SK-N-SH (cell line): ENCODE measurements at regions not wholly inside any gene's neighbourhood (a gene's known extent, or its start where the extent isn't known, plus 50 kb on each side); places are given as distances from the start of the nearest gene placed in this dataset.

Source experiments
- CTCF ChIA-PET: fragments of 300-600, 350-600 bp; formaldehyde crosslinking; extraction: SDS; loops from one replicate; lab custom pipeline; 2021; lab: Yijun Ruan, JAX
- POLR2A ChIA-PET: fragments of 350-600 bp; sonication (Branson Sonifier 250); formaldehyde crosslinking; extraction: SDS; loops from one replicate; lab custom pipeline; 2020; ENCODE audit warnings: antibody characterized with exemption, inconsistent platforms; lab: Yijun Ruan, JAX
- DNase-seq: peaks from one replicate; pipeline ENCODE4 v3.0.0; 2012
- H2AFZ ChIP-seq: fragments of 200-600 bp; sonication (generic); 2 replicates; pipeline ENCODE4 v1.8.1; 2016; ENCODE audit warnings: antibody characterized with exemption, mild to moderate bottlenecking, low read depth
- H3F3A ChIP-seq: fragments of 200-600 bp; sonication (generic); replicated peaks from 2 replicates; pipeline ENCODE3; 2016; ENCODE audit warnings: antibody characterized with exemption, mild to moderate bottlenecking; ENCODE audit not compliant: insufficient read depth
- H3K27ac ChIP-seq, 2 experiments: fragments of 200-500 bp in 1 of 2; fragments of 200-600 bp in 1 of 2; sonication (Bioruptor generic) in 1 of 2; sonication (generic), shearing (Covaris generic) in 1 of 2; 2 replicates each; pipeline versions ENCODE4 v1.5.1 to v1.6.1; 2014 to 2016; ENCODE audit warnings: low read depth in 2 of 2, inconsistent platforms in 1 of 2, low read length in 1 of 2, mild to moderate bottlenecking in 1 of 2, mixed read lengths in 1 of 2
- H3K27me3 ChIP-seq: fragments of 200-600 bp; sonication (generic), shearing (Covaris generic); 2 replicates; pipeline ENCODE4 v1.6.1; 2016; ENCODE audit warnings: mixed run types; ENCODE audit not compliant: insufficient read depth
- H3K36me3 ChIP-seq, 2 experiments: fragments of 200-500 bp in 1 of 2; fragments of 200-600 bp in 1 of 2; sonication (Bioruptor generic) in 1 of 2; sonication (generic) in 1 of 2; replicated peaks in 1 of 2; 2 replicates each; pipeline versions ENCODE3 to v1.5.1; 2014 to 2016; ENCODE audit warnings: low read length in 1 of 2, mild to moderate bottlenecking in 1 of 2; ENCODE audit not compliant: insufficient read depth in 2 of 2, control insufficient read depth in 1 of 2
- H3K4me1 ChIP-seq, 2 experiments: fragments of 200-500 bp in 1 of 2; fragments of 200-600 bp in 1 of 2; sonication (Bioruptor generic) in 1 of 2; sonication (generic), shearing (Covaris generic) in 1 of 2; 2 replicates each; pipeline versions ENCODE4 v1.5.1 to v1.6.1; 2014 to 2016; ENCODE audit warnings: low read depth in 1 of 2, low read length in 1 of 2, mixed run types in 1 of 2; ENCODE audit not compliant: insufficient read depth in 2 of 2, control insufficient read depth in 1 of 2
- H3K4me2 ChIP-seq: fragments of 200-600 bp; sonication (generic), shearing (Covaris generic); 2 replicates; pipeline ENCODE4 v1.6.1; 2017; ENCODE audit warnings: mixed run types
- H3K4me3 ChIP-seq, 2 experiments: fragments of 200-500 bp in 1 of 2; fragments of 200-600 bp in 1 of 2; sonication (Bioruptor generic) in 1 of 2; sonication (generic), shearing (Covaris generic) in 1 of 2; 2 replicates each; pipeline versions ENCODE4 v1.5.1 to v1.8.1; 2014 to 2016; ENCODE audit warnings: low read depth in 2 of 2, inconsistent platforms in 1 of 2, low read length in 1 of 2, mild to moderate bottlenecking in 1 of 2, mixed read lengths in 1 of 2, moderate library complexity in 1 of 2
- H3K79me2 ChIP-seq: fragments of 200-600 bp; sonication (generic); 2 replicates; pipeline ENCODE4 v1.8.1; 2017; ENCODE audit warnings: mild to moderate bottlenecking; ENCODE audit not compliant: insufficient read depth
- H3K9ac ChIP-seq: fragments of 200-600 bp; sonication (generic); 2 replicates; pipeline ENCODE4 v1.6.1; 2017; ENCODE audit warnings: mixed run types
- H3K9me2 ChIP-seq: fragments of 200-600 bp; sonication (generic); 2 replicates; pipeline ENCODE4 v1.6.1; 2017; ENCODE audit warnings: mixed run types
- H3K9me3 ChIP-seq: fragments of 200-600 bp; sonication (generic); 2 replicates; pipeline ENCODE4 v1.6.1; 2017; ENCODE audit warnings: mixed run types, mild to moderate bottlenecking, moderate library complexity
- H4K20me1 ChIP-seq: fragments of 200-600 bp; sonication (generic); 2 replicates; pipeline ENCODE4 v1.6.1; 2017; ENCODE audit warnings: mild to moderate bottlenecking, mixed run types; ENCODE audit not compliant: insufficient read depth
- CHD2 ChIP-seq: fragments of 150-350 bp; IDR thresholded peaks from 2 replicates; pipeline ENCODE4 v1.6.1; 2018; ENCODE audit warnings: low read length; ENCODE audit not compliant: partially characterized antibody
- CTCF ChIP-seq: fragments of 200-600 bp; sonication (generic); IDR thresholded peaks from 2 replicates; pipeline ENCODE4 v1.6.1; 2017; ENCODE audit warnings: antibody characterized with exemption, mild to moderate bottlenecking, moderate library complexity
- EP300 ChIP-seq, 2 experiments: IDR thresholded peaks; 2 replicates each; pipeline versions ENCODE4 v1.4.0 to v1.6.1; 2012; ENCODE audit warnings: borderline replicate concordance in 1 of 2, low read depth in 1 of 2, low read length in 1 of 2
- FOXJ3 ChIP-seq: sonication (generic); formaldehyde crosslinking; IDR thresholded peaks from 2 replicates; pipeline ENCODE4 v1.5.1; 2020; ENCODE audit warnings: mild to moderate bottlenecking, missing genetic modification reagents
- FOXM1 ChIP-seq: IDR thresholded peaks from 2 replicates; pipeline ENCODE4 v1.4.0; 2012; ENCODE audit warnings: low read depth, mild to moderate bottlenecking
- GABPA ChIP-seq: IDR thresholded peaks from 2 replicates; pipeline ENCODE4 v1.4.0; 2012; ENCODE audit warnings: low read depth, mild to moderate bottlenecking
- JUND ChIP-seq: IDR thresholded peaks from 2 replicates; pipeline ENCODE4 v1.4.0; 2012
- MEF2A ChIP-seq: IDR thresholded peaks from 2 replicates; pipeline ENCODE4 v1.4.0; 2012; ENCODE audit warnings: low read depth, borderline replicate concordance
- MXI1 ChIP-seq: IDR thresholded peaks from 2 replicates; pipeline ENCODE4 v1.6.1; 2012; ENCODE audit warnings: mild to moderate bottlenecking, low read depth, low read length, improper control_type of control experiment
- NRF1 ChIP-seq: IDR thresholded peaks from 2 replicates; pipeline ENCODE4 v1.6.1; 2012; ENCODE audit warnings: low read depth, mild to moderate bottlenecking, low read length
- PBX3 ChIP-seq: IDR thresholded peaks from 2 replicates; pipeline ENCODE4; 2012
- POLR2AphosphoS5 ChIP-seq: IDR thresholded peaks from 2 replicates; pipeline ENCODE4 v1.6.1; 2012; ENCODE audit warnings: low read depth, low read length
- RCOR1 ChIP-seq: fragments of 150-350 bp; IDR thresholded peaks from 2 replicates; pipeline ENCODE4 v1.6.1; 2017; ENCODE audit warnings: antibody characterized with exemption, low read length
- RFX5 ChIP-seq: IDR thresholded peaks from 2 replicates; pipeline ENCODE4 v1.6.1; 2012; ENCODE audit warnings: mild to moderate bottlenecking, improper control_type of control experiment, low read length
- TAF1 ChIP-seq: IDR thresholded peaks from 2 replicates; pipeline ENCODE4 v1.6.1; 2012; ENCODE audit warnings: low read depth, mild to moderate bottlenecking, low read length, moderate library complexity, borderline replicate concordance
- YY1 ChIP-seq: IDR thresholded peaks from 2 replicates; pipeline ENCODE4 v1.4.0; 2012; ENCODE audit warnings: low read depth, mild to moderate bottlenecking
- WGBS: methylation state at CpG from one replicate; pipeline ENCODE4 v1.1.6; 2017; ENCODE audit warnings: low lambda C conversion rate; 5-methylcytosine and 5-hydroxymethylcytosine counted together
- TF ChIP-seq, protein P1 (sequence below): IDR thresholded peaks from 2 replicates; pipeline ENCODE4 v1.4.0; 2012; ENCODE audit warnings: low read depth
- TF ChIP-seq, protein P2 (sequence below): IDR thresholded peaks from 2 replicates; pipeline ENCODE4 v1.6.1; 2012; ENCODE audit warnings: mild to moderate bottlenecking, low read depth, low read length, moderate library complexity

GRCh38 chr5:159779481-159779880 lies 136.8 kb upstream of the ADRA1B start:
- TF ChIP-seq RFX5 (no peak), JUND (no peak), TAF1 (no peak), CHD2 (no peak), PBX3 (no peak), FOXM1 (no peak), MXI1 (no peak), MEF2A (no peak), YY1 (no peak), NRF1 (no peak), EP300 (IDR thresholded peaks at IDR 0.05; ENCODE audit: borderline replicate concordance in 1 of 2, low read depth in 1 of 2, low read length in 1 of 2) (no peak), GABPA (no peak), POLR2AphosphoS5 (no peak), RCOR1 (no peak), CTCF (no peak), FOXJ3 (CRISPR knock-in tag) (no peak)
- TF ChIP-seq, protein P1, sequence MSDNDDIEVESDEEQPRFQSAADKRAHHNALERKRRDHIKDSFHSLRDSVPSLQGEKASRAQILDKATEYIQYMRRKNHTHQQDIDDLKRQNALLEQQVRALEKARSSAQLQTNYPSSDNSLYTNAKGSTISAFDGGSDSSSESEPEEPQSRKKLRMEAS, result no peak
- TF ChIP-seq, protein P2, sequence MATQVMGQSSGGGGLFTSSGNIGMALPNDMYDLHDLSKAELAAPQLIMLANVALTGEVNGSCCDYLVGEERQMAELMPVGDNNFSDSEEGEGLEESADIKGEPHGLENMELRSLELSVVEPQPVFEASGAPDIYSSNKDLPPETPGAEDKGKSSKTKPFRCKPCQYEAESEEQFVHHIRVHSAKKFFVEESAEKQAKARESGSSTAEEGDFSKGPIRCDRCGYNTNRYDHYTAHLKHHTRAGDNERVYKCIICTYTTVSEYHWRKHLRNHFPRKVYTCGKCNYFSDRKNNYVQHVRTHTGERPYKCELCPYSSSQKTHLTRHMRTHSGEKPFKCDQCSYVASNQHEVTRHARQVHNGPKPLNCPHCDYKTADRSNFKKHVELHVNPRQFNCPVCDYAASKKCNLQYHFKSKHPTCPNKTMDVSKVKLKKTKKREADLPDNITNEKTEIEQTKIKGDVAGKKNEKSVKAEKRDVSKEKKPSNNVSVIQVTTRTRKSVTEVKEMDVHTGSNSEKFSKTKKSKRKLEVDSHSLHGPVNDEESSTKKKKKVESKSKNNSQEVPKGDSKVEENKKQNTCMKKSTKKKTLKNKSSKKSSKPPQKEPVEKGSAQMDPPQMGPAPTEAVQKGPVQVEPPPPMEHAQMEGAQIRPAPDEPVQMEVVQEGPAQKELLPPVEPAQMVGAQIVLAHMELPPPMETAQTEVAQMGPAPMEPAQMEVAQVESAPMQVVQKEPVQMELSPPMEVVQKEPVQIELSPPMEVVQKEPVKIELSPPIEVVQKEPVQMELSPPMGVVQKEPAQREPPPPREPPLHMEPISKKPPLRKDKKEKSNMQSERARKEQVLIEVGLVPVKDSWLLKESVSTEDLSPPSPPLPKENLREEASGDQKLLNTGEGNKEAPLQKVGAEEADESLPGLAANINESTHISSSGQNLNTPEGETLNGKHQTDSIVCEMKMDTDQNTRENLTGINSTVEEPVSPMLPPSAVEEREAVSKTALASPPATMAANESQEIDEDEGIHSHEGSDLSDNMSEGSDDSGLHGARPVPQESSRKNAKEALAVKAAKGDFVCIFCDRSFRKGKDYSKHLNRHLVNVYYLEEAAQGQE, result no peak
- Histone ChIP-seq H3K9ac (no peak overlapping the region; the same call in 1 of the 2 replicates), H3K27me3 (no peaks in the 10 kb centered on the region), H3K4me3 (no peak overlapping the region), H3K4me1 (peaks cover 0 to 16% of the 10 kb centered on the region in 2 experiments; a peak in 1 of 4 replicates), H3K36me3 (no peaks in the 10 kb centered on the region), H3K4me2 (peak overlapping the region; percentile 5; the same call in 1 of the 2 replicates), H3K9me3 (no peaks in the 10 kb centered on the region), H3K9me2 (no peaks in the 10 kb centered on the region), H3K79me2 (no peaks in the 10 kb centered on the region), H4K20me1 (no peaks in the 10 kb centered on the region), H2AFZ (peak overlapping the region; percentile 16; the same call in 1 of the 2 replicates), H3F3A (peaks cover 33% of the 10 kb centered on the region), H3K27ac (peak overlapping the region in 1 of 2 experiments; percentile 73; a peak in 2 of 4 replicates)
- CTCF ChIA-PET, result no interaction called here
- DNase-seq, result no peak
- 65% methylated on average over 4 of the region's 4 CpGs for WGBS
- POLR2A ChIA-PET, result no interaction called here
